ENCODE measurements at regions not wholly inside any gene's neighbourhood (a gene's known extent, or its start where the extent isn't known, plus 50 kb on each side); places are given as distances from the start of the nearest gene placed in this dataset.

GRCh38 chr12:78732481-78732880 is 132.1 kb upstream of the SYT1 start:
- TF ChIP-seq ESRRG (CRISPR knock-in tag; IDR thresholded peaks at IDR 0.05): no peak
- no peak for TF ChIP-seq ZFP3 (CRISPR knock-in tag; IDR thresholded peaks at IDR 0.05)
- no peak for TF ChIP-seq ZFP30 (CRISPR knock-in tag; IDR thresholded peaks at IDR 0.05)
- TF ChIP-seq PPARA (CRISPR knock-in tag; IDR thresholded peaks at IDR 0.05; ENCODE audit: borderline replicate concordance): no peak
- TF ChIP-seq OSR1 (CRISPR knock-in tag; IDR thresholded peaks at IDR 0.05): no peak
- no peak for TF ChIP-seq PATZ1 (CRISPR knock-in tag; IDR thresholded peaks at IDR 0.05; ENCODE audit: borderline replicate concordance)
- no peak for TF ChIP-seq CSRNP3 (CRISPR knock-in tag; IDR thresholded peaks at IDR 0.05)
- no peak for TF ChIP-seq ZNF565 (CRISPR knock-in tag; conservative IDR thresholded peaks at IDR 0.05; ENCODE audit: low read depth)
- TF ChIP-seq ARNTL (CRISPR knock-in tag; IDR thresholded peaks at IDR 0.05; ENCODE audit: borderline replicate concordance, low read depth): no peak
- TF ChIP-seq POU6F1 (CRISPR knock-in tag; IDR thresholded peaks at IDR 0.05; ENCODE audit: borderline replicate concordance, low read depth): no peak

All from SK-N-SH treated with all-trans-retinoic acid at 6 μM for 48 hours (cell line).